Calu3 (cell line): ENCODE measurements at regions not wholly inside any gene's neighbourhood (a gene's known extent, or its start where the extent isn't known, plus 50 kb on each side); places are given as distances from the start of the nearest gene placed in this dataset.

ENCODE experiments used
- BruUV-seq: library from RNA; stranded (reverse); fragments of 400-500 nt; replicated peaks from 2 replicates; lab custom pipeline; 2021; lab: Mats Ljungman, UMichigan
- CTCF ChIA-PET: fragments of 300-600 bp; sonication (Branson Sonifier 250); formaldehyde crosslinking; loops from one replicate; lab custom pipeline; 2022; ENCODE audit warnings: antibody characterized with exemption; lab: Charles Lee
- DNase-seq: peaks from one replicate; pipeline ENCODE4 v3.0.0; 2022
- H3K27ac Mint-ChIP-seq: one replicate; pipeline ENCODE4 v1.8.0; 2022; ENCODE audit warnings: mixed read lengths; ENCODE audit not compliant: unreplicated experiment
- H3K27me3 Mint-ChIP-seq: one replicate; pipeline ENCODE4 v1.8.0; 2022; ENCODE audit warnings: mixed read lengths; ENCODE audit not compliant: unreplicated experiment
- H3K36me3 Mint-ChIP-seq: one replicate; pipeline ENCODE4 v1.8.0; 2022; ENCODE audit warnings: mild to moderate bottlenecking, moderate library complexity, mixed read lengths; ENCODE audit not compliant: insufficient read depth, unreplicated experiment
- H3K4me1 Mint-ChIP-seq: one replicate; pipeline ENCODE4 v1.8.0; 2022; ENCODE audit warnings: mild to moderate bottlenecking, low read depth, mixed read lengths; ENCODE audit not compliant: unreplicated experiment
- H3K4me3 Mint-ChIP-seq: one replicate; pipeline ENCODE4 v1.8.0; 2022; ENCODE audit warnings: mild to moderate bottlenecking, low read depth, moderate library complexity, mixed read lengths; ENCODE audit not compliant: unreplicated experiment
- H3K9me3 Mint-ChIP-seq: one replicate; pipeline ENCODE4 v1.8.0; 2022; ENCODE audit warnings: low read depth, mixed read lengths; ENCODE audit not compliant: unreplicated experiment
- CTCF ChIP-seq: fragments of 200-600 bp; IDR thresholded peaks from one replicate; pipeline ENCODE4 v1.8.0; 2022; ENCODE audit warnings: antibody characterized with exemption; ENCODE audit not compliant: unreplicated experiment
- intact Hi-C: fragments of 100-400 bp; cut with micrococcal nuclease; formaldehyde crosslinking; loops from one replicate; pipeline ENCODE4 v1.10.0; 2022; ENCODE audit not compliant: unreplicated experiment

- no peak overlapping the region for H3K27ac Mint-ChIP-seq
- no peaks in the 10 kb centered on the region for H3K4me1 Mint-ChIP-seq
- no peak overlapping the region for H3K4me3 Mint-ChIP-seq
- H3K27me3 Mint-ChIP-seq, result no peaks in the 10 kb centered on the region
- DNase-seq, result no peak
- peaks cover 7% of the 10 kb centered on the region for H3K9me3 Mint-ChIP-seq
- CTCF ChIA-PET, result no interaction called here
- no peaks in the 10 kb centered on the region for H3K36me3 Mint-ChIP-seq
- no TSS peak for BruUV-seq
- TF ChIP-seq CTCF, result no peak
- intact Hi-C loops, result no loop called here
Measured at GRCh38 chr3:161946443-161946960, 449.9 kb downstream of the OTOL1 start.

GRCh38 chr3:161950318-161950868 is 453.8 kb downstream of the OTOL1 start:
- Mint-ChIP-seq H3K36me3 (no peaks in the 10 kb centered on the region), H3K4me1 (no peaks in the 10 kb centered on the region), H3K27me3 (no peaks in the 10 kb centered on the region), H3K4me3 (no peak overlapping the region), H3K9me3 (peaks cover 10% of the 10 kb centered on the region), H3K27ac (no peak overlapping the region)
- no peak for TF ChIP-seq CTCF
- no TSS peak for BruUV-seq
- no peak for DNase-seq
- intact Hi-C loops, result no loop called here
- CTCF ChIA-PET, result interaction anchor here (0.9 kb wide), 1 partner anchor 96 kb away, joined by 3 read pairs; no protein-coding TSS in a partner anchor

GRCh38 chr3:161957467-161957866 is 460.9 kb downstream of the OTOL1 start:
- Mint-ChIP-seq H3K4me3 (no peak overlapping the region), H3K36me3 (no peaks in the 10 kb centered on the region), H3K9me3 (peaks cover under 1% of the 10 kb centered on the region), H3K4me1 (no peaks in the 10 kb centered on the region), H3K27me3 (no peaks in the 10 kb centered on the region), H3K27ac (no peak overlapping the region)
- intact Hi-C loops, result no loop called here
- BruUV-seq, result no TSS peak
- no peak for DNase-seq
- CTCF ChIA-PET, result no interaction called here
- TF ChIP-seq CTCF, result no peak

- no peaks in the 10 kb centered on the region for H3K27me3 Mint-ChIP-seq
- no TSS peak for BruUV-seq
- no peak overlapping the region for H3K4me3 Mint-ChIP-seq
- H3K4me1 Mint-ChIP-seq, result peaks cover 12% of the 10 kb centered on the region
- no peak for TF ChIP-seq CTCF
- no peaks in the 10 kb centered on the region for H3K36me3 Mint-ChIP-seq
- DNase-seq, result no peak
- CTCF ChIA-PET, result no interaction called here
- H3K9me3 Mint-ChIP-seq, result peaks cover 6% of the 10 kb centered on the region
- intact Hi-C loops, result no loop called here
- H3K27ac Mint-ChIP-seq, result no peak overlapping the region
Measured at GRCh38 chr3:161964857-161965256, 468.2 kb downstream of the OTOL1 start.
